WI38 (cell line): ENCODE measurements at regions not wholly inside any gene's neighbourhood (a gene's known extent, or its start where the extent isn't known, plus 50 kb on each side); places are given as distances from the start of the nearest gene placed in this dataset.
"Not testable (repeated sequence)": the region's sequence is repeated elsewhere in the genome, so short reads cannot be mapped to it uniquely, and the experiment has no call there.

Experiments
- H3K4me3 ChIP-seq: 2 replicates; pipeline ENCODE4 v1.5.1; 2011; ENCODE audit warnings: low read depth, mild to moderate bottlenecking, control low read depth, low read length
- TF ChIP-seq, protein P1 (sequence below): IDR thresholded peaks from 2 replicates; pipeline ENCODE4 v1.5.1; 2012; ENCODE audit warnings: low read depth, mild to moderate bottlenecking, control low read depth, low read length

DNA sequence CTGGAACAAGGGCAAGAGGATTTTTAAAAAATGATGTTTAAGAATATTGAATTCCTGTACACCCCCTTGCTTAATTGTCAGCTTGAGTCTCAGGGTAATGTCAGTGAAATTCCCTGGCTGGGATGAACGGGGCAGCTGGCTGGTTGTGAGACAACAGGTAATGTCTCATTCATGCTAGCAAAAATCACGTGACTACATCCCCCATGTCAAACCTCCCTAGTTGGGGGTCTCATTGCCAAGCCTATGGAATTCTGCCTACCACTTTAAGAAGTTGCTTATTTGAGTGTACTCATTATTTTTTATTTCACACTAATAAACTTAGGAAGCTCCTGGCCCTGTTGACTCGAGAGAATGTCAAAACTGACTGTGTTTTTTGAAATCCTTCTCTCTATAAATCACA, 218.3 kb downstream of the ICOS start:
- TF ChIP-seq, protein P1, sequence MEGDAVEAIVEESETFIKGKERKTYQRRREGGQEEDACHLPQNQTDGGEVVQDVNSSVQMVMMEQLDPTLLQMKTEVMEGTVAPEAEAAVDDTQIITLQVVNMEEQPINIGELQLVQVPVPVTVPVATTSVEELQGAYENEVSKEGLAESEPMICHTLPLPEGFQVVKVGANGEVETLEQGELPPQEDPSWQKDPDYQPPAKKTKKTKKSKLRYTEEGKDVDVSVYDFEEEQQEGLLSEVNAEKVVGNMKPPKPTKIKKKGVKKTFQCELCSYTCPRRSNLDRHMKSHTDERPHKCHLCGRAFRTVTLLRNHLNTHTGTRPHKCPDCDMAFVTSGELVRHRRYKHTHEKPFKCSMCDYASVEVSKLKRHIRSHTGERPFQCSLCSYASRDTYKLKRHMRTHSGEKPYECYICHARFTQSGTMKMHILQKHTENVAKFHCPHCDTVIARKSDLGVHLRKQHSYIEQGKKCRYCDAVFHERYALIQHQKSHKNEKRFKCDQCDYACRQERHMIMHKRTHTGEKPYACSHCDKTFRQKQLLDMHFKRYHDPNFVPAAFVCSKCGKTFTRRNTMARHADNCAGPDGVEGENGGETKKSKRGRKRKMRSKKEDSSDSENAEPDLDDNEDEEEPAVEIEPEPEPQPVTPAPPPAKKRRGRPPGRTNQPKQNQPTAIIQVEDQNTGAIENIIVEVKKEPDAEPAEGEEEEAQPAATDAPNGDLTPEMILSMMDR: no peak
- no peak overlapping the region for H3K4me3 ChIP-seq

DNA sequence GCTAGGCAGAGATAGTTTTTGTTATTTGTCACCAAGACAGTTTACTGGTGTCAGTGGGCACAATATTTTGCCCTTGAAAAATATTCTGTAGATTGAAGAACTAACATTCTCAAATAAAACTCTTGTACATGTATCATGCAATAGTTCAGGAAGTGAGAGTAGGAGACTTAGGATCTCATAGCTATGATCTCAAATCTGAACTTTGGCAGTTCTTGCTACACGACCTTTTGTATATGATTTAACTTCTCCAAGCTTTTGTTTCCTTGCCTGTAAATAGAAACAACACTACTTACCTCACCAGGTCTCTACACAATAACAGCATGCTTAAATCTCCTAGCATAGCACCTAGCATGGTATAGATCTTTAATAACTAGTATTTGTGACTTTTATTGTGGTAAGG, 219.9 kb downstream of the ICOS start:
- TF ChIP-seq, protein P1: no peak

DNA sequence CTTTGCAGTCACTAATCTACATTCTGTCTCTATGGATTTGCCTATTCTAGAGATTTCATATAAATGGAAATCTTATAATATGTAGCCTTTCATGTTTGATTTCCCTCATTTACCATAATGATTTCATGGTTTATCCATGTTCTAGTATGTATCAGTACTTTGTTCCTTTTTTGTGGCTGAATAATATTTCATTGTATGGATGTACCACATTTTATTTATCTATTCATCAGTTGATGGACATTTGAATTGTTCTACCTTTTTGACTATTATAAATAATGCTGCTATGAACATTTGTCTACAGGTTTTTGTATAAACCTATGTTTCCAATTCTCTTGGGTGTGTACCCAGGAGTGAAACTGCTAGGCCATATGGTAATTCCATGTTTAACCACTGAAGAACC, 221.1 kb downstream of the ICOS start:
- TF ChIP-seq, protein P1: no peak
- no peak overlapping the region for H3K4me3 ChIP-seq

More for the DNA sequence above, 219.9 kb downstream of the ICOS start:
- H3K4me3 ChIP-seq: no peak overlapping the region

DNA sequence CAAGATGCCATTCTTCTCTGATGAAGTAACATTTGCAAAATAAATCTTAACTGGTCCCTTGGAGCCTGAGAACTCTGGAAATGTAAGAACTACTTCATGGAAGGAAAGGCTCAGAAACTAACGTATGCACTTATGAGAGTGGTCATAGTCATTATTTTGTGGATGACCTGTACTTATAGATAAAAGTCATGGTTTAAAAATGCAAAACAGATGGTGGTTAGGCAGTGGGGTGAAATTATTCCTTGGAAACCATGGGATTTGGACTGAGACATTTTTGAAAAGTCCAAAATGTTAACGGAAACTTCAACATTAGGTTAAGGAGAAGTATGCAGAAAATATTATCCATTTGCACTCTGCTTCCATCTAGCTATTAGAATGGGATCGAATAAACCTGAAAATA, 223.0 kb downstream of the ICOS start:
- TF ChIP-seq, protein P1: no peak
- no peak overlapping the region for H3K4me3 ChIP-seq

DNA sequence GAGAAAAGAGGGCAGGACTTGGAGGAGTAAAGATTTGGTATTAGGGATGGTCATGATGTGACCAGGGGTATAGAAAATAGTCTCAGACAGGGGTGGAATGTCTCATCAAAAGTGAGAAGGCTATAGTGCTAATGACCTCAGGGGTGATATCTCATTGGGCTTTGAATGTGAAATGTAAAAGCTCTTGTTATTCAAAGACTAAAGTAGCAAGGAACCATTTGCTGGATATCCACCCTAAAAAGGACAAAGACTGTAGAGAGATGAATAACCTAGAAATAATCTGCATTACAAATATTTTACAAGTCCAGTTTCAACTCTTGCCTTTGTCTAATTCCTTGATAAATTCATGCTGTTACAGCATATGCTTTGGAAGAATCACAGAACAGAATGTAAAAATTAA, 224.4 kb downstream of the ICOS start:
- no peak overlapping the region for H3K4me3 ChIP-seq
- TF ChIP-seq, protein P1: no peak

DNA sequence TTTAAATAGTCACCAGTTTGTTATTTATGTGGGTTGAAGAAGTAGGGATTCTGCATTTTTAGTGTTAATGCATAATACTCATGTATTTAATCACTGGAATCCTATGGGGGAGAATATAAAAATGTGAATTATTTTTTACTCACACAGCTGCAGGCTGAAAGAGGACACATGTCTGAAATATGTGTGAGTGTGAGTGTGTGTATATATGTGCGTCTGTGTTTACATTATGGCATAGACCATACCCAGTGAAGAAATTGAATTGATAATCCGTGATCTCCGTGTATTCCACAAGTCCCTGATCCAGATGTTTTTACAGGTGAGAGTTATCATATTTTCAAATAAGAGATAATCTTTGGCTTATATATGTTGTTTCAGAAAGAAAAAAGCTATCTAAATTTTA, 225.3 kb downstream of the ICOS start:
- no peak overlapping the region for H3K4me3 ChIP-seq
- TF ChIP-seq, protein P1: no peak

DNA sequence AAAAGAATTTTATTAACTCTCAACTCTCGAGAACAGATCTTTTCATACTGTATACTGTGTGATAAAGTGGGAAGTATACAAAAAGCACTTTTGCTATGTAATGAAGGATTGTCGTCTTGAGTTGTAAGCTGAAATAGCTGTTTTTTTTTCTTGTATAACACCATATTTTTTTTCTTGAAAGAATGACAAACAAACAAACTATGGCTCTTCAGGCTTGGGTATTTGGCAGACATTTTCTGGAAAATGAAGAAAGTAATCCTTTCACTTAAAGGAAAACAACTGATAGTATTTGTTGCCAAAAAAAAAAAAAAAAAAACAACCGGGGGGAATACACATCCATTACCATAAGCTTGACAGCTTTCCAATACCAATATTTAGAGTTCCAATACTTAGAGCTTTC, 230.4 kb downstream of the ICOS start:
- TF ChIP-seq, protein P1: no peak

DNA sequence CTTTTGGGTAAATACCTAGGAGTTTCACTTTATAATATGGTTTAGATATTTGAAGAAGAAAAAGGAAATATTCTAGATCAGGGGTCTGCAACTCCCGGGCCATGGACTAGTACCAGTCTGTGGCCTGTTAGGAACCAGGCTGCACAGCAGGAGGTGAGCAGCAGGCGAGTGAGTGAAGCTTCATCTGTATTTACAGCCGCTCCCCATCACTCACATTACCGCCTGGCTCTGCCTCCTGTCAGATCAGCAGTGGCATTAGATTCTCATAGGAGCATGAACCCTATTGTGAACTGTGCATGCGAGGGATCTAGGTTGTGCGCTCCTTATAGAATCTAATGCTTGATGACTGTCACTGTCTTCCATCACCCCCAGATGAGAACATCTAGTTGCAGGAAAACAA, 231.1 kb downstream of the ICOS start:
- not testable (repeated sequence) for H3K4me3 ChIP-seq

More for the DNA sequence above, 230.4 kb downstream of the ICOS start:
- H3K4me3 ChIP-seq: no peak overlapping the region
